HFF-Myc (cell line): ENCODE measurements at regions not wholly inside any gene's neighbourhood (a gene's known extent, or its start where the extent isn't known, plus 50 kb on each side); places are given as distances from the start of the nearest gene placed in this dataset.
A peak's percentile ranks its signal among the peaks of the same experiment; 100 is the strongest.
"Not testable (repeated sequence)": the region's sequence is repeated elsewhere in the genome, so short reads cannot be mapped to it uniquely, and the experiment has no call there.

Source experiments
- DNase-seq: peaks from one replicate; pipeline ENCODE4 v3.0.0-alpha.2; 2011; ENCODE audit warnings: low read depth; ENCODE audit errors: extremely low read depth
- H3K4me3 ChIP-seq: replicated peaks from 2 replicates; pipeline ENCODE4 v1.5.1; 2011; ENCODE audit warnings: low read depth, mild to moderate bottlenecking, control low read depth, low read length
- CTCF ChIP-seq: IDR thresholded peaks from 2 replicates; pipeline ENCODE4 v1.5.1; 2012; ENCODE audit warnings: mild to moderate bottlenecking, low read depth, low read length, control low read depth; ENCODE audit errors: missing control alignments

- H3K4me3 ChIP-seq: no peak overlapping the region
- no peak for DNase-seq
- no peak for TF ChIP-seq CTCF
These were observed 73.6 kb upstream of the SLC25A33 start for GRCh38 chr1:9465640-9466039.

GRCh38 chr1:9466780-9467758, 72.2 kb upstream of the SLC25A33 start:
- no peak overlapping the region for H3K4me3 ChIP-seq
- TF ChIP-seq CTCF: no peak
- no peak for DNase-seq

- not testable (repeated sequence) for DNase-seq, H3K4me3 ChIP-seq
These were observed 69.4 kb upstream of the SLC25A33 start for GRCh38 chr1:9469882-9470281.

GRCh38 chr1:9471679-9472078, 67.6 kb upstream of the SLC25A33 start:
- no peak for TF ChIP-seq CTCF

GRCh38 chr1:9472386-9473031, 66.8 kb upstream of the SLC25A33 start:
- no peak for TF ChIP-seq CTCF
- no peak for DNase-seq
- no peak overlapping the region for H3K4me3 ChIP-seq

More at GRCh38 chr1:9471679-9472078, 67.6 kb upstream of the SLC25A33 start:
- DNase-seq: no peak
- no peak overlapping the region for H3K4me3 ChIP-seq

GRCh38 chr1:9473032-9473807, 66.0 kb upstream of the SLC25A33 start:
- H3K4me3 ChIP-seq: no peak overlapping the region
- no peak for TF ChIP-seq CTCF
- peak; percentile 74 for DNase-seq
